ENCODE measurements at regions not wholly inside any gene's neighbourhood (a gene's known extent, or its start where the extent isn't known, plus 50 kb on each side); places are given as distances from the start of the nearest gene placed in this dataset.

GRCh38 chr3:31008994-31009393 is 114.5 kb upstream of the GADL1 start:
- DNase-seq, result no peak

GRCh38 chr3:31009881-31010280 is 115.4 kb upstream of the GADL1 start:
- DNase-seq, result no peak

DNA sequence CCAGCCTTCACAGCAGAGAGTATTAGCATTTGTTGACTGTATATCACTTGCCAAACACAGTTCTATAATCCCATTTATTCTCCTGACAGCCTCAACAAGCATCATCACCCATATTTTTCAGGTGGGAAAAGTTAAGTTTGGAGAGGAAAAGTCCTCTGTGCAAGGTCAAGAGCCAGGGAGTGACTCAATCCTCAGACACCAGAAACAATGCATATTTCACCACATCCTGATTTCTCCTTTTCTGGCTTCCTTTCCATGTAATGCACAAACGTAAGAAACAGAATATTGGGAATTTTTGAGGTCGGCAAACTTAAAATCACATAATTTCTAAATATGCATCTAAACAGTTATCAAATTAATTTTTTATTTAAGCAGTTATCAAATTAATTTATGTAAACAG is 116.0 kb upstream of the GADL1 start:
- no peak for DNase-seq

- DNase-seq, result no peak
These were observed 116.9 kb upstream of the GADL1 start for GRCh38 chr3:31011380-31011779.

GRCh38 chr3:31013090-31013489 is 118.6 kb upstream of the GADL1 start:
- DNase-seq, result no peak

DNA sequence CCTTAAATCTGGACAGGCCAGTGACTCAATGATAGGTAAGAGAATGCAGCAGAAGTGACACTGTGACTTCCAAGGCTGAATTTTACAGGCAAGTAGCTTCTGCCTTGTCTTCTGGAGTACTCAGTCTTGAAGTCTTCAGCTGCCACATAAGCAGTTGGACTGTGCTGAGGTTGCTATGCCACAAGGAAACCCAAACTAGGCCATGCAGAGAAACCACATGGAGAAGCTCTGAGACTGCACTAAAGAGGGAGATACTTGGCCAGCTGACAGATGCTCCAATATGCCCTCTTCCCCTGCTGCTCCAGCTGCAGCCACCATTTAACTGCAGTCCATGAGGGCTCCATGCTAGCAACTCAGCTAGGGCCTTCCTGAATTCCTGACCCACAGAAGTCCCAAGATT is 119.4 kb upstream of the GADL1 start:
- no peak for DNase-seq

DNA sequence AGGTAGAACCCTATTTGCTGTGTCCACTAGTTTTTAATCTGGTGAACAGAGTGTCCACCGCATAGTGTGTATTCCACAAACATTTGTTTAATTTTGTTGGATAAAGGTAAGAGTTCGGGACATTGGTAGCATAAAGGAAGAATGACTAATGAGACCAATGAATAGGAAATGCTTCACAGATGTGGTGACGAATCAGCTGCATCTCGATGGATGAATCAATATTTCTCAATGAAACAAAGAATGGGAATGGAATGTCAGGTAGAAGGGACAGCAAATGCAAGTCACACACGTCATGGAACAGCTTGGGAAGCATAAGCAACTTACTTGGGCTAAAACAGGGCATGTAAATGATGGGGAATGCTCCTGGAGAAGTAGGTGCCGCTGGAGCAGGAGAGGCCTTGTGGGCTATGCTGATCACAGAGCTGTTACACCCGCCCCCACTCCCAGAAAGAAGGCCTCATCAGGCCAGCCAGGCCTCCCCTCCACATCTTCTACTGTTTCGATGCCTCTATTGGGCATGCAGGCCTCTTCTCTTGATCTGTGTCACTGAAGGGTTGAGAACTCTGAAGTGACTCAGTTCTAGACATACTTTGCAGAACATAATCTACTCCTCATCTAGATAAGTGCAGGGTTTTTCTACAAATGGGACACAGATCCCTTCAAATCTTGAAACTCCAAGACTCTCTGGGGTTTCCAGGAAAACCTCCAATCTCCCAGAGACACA is 120.0 kb upstream of the GADL1 start:
- no peak for DNase-seq

GRCh38 chr3:31016196-31016595 is 121.7 kb upstream of the GADL1 start:
- DNase-seq, result no peak

DNA sequence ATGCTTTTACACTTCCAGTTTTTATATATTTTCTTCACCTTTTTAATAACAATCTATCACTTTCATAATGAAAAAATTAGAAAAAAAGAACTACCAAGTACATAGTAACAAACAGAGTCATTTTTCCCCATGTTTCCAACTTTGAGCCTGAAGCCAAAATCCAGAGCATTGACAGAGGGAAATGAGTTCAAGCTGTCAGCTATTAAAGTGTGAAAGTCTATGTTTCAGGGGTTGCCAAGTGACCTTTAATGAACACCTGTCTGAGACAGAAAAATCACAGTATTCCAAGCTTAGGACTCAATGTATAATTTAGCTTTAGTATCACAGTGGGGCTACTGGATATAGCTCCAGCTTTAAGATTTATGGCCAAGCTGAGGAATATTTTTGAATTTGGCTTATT is 128.3 kb upstream of the GADL1 start:
- no peak for DNase-seq

- DNase-seq, result no peak
These were observed 131.1 kb upstream of the GADL1 start for GRCh38 chr3:31025541-31025940.

DNA sequence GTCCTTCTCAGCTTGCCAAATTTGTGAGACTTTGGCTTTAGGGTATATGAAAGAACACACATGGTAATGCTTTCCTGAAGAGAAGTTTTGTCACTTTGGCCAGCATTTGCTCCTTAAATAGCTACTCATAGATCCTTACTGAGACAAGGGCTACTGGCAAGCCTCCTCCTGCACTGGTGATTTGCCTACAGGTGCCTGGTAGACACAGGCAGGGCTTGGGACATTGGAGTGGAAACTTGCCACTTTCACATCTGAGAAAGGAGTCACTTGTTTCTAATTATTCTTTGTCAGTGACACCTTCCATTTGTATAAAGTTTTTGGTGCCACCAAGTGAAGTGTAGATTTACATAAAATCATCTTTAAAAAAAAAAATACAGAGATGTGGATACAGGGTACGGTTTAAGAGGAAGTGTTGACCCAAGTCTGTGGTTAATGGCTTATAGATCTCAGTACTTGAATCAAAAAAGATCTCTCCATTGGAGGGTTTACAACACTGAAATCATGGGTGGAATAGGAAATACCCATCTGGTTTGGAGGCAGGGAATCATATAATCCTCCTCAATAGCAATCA is 132.8 kb upstream of the GADL1 start:
- no peak for DNase-seq

- DNase-seq, result no peak
These were observed 133.5 kb upstream of the GADL1 start for GRCh38 chr3:31027914-31028313.

GRCh38 chr3:31028766-31029165 is 134.3 kb upstream of the GADL1 start:
- no peak for DNase-seq

DNA sequence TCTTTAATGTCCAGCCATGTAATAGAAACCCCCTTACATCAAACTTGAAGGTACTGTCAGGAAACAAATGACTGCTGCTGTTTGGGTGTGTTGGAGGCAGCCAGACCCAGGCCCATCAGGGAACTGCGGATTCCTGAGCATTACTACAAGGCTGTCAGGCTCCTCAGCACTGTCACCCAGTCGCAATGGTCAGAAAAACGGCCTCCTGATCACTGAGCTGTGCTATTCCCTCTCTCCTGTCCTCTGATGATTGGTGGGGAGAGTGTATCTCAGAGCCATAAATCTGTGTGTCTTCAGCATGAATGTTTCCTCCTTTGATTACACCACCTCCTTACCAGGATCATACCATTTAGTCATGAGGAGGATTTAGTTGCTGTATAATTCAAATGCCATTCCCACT is 135.2 kb upstream of the GADL1 start:
- DNase-seq, result no peak

- DNase-seq, result no peak
These were observed 141.2 kb upstream of the GADL1 start for GRCh38 chr3:31035681-31036080.

DNA sequence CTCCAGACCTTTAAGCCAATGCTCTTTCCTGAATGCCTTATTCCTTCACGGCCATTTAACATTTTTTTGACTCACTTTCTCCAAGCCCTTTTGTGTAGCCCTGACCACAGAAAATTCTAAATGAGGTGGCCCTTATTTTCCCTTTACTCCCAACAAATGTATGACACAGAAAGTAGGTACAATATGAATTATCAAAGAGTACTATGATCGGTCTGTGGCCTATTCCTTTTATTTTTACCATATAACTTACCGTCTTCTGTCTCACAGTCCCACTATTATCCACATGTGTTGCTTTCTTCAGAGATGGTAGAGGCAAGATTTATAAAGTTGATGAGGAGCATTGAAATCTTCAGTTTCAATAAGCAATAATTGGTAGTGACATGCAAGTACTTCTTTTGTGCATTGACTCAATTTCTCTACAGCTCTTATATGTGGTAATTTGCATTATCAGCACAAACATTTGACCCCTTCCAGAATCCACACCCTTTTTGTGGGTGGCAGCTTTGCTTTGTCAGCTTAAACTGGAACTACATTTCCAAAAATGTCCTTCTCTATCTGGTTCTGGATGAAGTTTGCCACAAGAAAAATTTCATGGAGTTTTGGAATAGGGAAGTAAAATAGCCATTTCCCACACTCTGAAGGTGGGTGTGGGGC is 143.8 kb upstream of the GADL1 start:
- DNase-seq, result no peak

DNA sequence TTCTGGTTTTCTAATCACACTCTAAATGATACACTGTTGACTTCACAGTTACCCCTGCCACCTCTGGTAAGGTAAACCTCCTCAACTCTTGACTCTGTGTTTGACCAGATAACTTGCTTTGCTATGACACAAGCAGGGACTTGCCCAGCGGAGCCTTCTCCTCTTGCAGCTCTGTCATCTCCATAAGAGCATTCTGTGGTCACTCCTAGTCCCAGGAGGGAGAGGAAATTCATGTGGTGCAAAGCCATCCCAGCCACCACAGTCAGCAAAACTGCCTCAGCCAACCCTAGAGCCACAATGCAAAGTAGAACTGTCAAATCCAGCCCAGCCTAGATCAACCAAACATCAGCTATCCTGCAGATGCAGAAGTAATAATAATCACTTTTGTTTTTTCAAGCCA is 144.7 kb upstream of the GADL1 start:
- DNase-seq, result no peak

DNA sequence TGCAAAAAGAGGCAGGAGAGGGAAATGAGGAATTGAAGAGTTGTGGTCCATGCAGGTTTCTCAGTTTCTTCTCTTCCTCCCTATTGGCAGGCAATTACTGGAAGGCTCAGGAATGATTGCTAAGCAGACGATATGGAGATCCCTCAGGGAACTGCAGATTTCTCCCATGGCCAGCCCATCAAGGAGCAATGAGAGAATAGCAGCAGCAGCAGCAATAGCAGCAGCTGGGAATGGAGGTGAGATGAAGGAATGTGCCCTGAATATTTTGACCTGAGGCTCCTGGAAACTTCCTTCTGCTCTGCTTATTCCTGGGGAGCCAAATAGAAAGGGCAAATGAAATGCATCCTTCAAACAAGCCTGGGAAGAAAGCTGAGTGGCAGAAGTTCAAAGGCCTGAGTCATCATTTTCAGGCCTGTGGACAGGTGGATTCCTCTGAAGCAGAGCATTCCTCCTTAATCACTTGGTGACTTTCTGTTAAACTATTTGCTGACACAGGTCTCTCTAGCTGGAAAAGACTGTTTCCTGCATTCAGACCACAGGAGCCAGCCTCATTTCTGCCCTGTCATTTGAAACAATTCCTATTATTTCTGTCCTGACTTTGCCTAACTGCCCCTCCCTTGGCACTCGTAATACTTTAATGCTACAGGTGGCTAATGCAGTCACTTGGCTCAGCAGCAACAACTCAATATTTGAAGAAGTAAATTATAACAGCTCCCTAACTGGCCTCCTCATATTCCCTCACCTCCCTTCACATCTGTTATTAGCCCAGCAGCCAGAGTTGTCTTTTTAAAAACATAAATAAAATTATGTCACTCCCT is 146.9 kb upstream of the GADL1 start:
- DNase-seq, result no peak

- no peak for DNase-seq
These were observed 148.8 kb upstream of the GADL1 start for GRCh38 chr3:31043184-31043819.

- DNase-seq, result no peak
These were observed 153.2 kb upstream of the GADL1 start for GRCh38 chr3:31047673-31048072.

DNA sequence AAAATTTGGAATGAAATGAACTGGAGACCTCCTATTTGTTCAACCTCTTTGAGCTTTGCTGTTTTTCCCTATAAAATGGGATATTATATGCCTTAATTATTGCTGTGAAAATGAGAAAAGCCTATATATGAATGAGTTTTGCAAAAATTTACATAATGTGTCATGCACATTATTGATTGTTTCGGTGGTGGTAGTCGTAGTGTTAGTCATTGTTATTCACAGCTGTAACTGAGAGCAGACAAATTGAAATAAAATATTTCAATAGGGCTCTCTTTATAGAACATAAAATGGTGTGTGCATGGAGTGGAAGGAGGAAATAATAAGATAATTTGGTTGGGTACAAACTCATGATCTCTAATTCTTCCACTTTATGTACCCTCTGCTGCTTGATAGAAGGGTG is 153.7 kb upstream of the GADL1 start:
- no peak for DNase-seq

- DNase-seq, result no peak
These were observed 155.8 kb upstream of the GADL1 start for GRCh38 chr3:31050296-31050695.

GRCh38 chr3:31051226-31051625 is 156.8 kb upstream of the GADL1 start:
- no peak for DNase-seq
